ENCODE measurements at regions not wholly inside any gene's neighbourhood (a gene's known extent, or its start where the extent isn't known, plus 50 kb on each side); places are given as distances from the start of the nearest gene placed in this dataset.

DNA sequence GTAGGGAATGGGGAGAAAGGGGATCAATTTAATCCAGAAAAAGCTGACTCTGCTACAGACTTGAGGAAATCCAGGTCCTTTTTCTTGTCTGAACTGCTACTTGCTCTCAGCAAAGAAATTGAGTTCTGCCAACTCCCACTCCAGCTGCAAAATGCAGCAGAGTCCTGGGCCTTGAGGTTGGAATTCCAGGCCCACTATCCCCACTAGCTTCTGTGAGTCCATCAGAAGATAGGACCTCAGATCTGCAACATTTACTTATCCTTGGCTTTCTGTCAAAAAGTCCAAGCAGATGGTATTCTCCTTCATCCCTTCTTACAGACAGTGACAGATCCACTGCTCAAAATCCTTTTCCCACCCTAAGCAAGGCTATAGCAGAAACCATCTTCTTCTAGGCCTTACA is 219.2 kb downstream of the ARHGAP12 start:
- Histone ChIP-seq H3K27ac (no peak overlapping the region), H3K27me3 (no peaks in the 10 kb centered on the region), H3K9me3 (no peaks in the 10 kb centered on the region), H3K4me1 (peaks cover 5% of the 10 kb centered on the region), H3K9ac (ENCODE audit: low read depth in 2 of 2, low read length in 2 of 2) (no peak overlapping the region), H3K4me3 (no peak overlapping the region), H3K36me3 (no peaks in the 10 kb centered on the region)
- DNase-seq = no peak
- TF ChIP-seq, protein P1, sequence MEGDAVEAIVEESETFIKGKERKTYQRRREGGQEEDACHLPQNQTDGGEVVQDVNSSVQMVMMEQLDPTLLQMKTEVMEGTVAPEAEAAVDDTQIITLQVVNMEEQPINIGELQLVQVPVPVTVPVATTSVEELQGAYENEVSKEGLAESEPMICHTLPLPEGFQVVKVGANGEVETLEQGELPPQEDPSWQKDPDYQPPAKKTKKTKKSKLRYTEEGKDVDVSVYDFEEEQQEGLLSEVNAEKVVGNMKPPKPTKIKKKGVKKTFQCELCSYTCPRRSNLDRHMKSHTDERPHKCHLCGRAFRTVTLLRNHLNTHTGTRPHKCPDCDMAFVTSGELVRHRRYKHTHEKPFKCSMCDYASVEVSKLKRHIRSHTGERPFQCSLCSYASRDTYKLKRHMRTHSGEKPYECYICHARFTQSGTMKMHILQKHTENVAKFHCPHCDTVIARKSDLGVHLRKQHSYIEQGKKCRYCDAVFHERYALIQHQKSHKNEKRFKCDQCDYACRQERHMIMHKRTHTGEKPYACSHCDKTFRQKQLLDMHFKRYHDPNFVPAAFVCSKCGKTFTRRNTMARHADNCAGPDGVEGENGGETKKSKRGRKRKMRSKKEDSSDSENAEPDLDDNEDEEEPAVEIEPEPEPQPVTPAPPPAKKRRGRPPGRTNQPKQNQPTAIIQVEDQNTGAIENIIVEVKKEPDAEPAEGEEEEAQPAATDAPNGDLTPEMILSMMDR (IDR thresholded peaks at IDR 0.05) = no peak
- intact Hi-C loops (cut with DNase I) = no loop called here

DNA sequence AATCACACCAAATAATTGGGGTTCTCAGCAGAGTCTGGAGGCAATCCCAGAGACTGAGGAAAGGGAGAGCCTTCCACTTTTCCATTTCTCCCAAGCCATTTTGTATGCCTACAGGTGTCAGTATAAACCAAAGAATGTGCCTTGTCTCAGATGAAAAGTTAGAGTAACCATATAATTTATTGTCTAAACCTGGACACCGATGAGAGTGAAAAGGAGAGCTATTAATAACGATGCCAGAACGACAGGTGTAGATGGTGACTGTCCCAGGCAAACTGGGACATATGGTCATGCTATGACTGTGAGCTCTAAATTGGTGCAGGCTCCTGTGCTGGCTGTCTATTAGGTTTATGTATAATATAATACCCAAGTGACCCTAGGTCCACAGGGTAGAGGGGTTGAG is 219.6 kb downstream of the ARHGAP12 start:
- Histone ChIP-seq H3K4me1 (peaks cover 5% of the 10 kb centered on the region), H3K27ac (peak overlapping the region; percentile 42), H3K27me3 (no peaks in the 10 kb centered on the region), H3K36me3 (no peaks in the 10 kb centered on the region), H3K9me3 (no peaks in the 10 kb centered on the region), H3K9ac (ENCODE audit: low read depth in 2 of 2, low read length in 2 of 2) (no peak overlapping the region), H3K4me3 (no peak overlapping the region)
- TF ChIP-seq, protein P1 (IDR thresholded peaks at IDR 0.05) = no peak
- DNase-seq = no peak
- intact Hi-C loops (cut with DNase I) = no loop called here

DNA sequence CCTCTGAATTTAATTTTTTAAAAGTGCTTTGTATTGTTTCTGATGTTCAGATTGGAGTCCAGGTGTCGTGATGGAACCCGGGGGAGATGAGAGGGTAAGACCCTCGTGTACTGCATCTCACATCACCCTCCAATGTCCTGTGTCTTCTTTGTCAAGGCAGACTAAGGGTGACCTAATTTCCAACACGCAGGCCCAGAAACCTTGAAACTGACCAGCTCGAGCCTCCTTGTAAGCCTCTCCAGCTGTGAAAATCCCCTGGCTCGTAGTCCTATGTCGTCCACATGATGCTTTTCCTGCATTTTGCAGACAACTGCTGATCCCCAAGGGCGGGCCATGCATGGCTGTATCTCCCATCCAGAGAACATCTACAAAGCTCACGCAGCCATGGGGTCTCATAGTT is 220.2 kb downstream of the ARHGAP12 start:
- H3K9me3 ChIP-seq = no peaks in the 10 kb centered on the region
- intact Hi-C loops (cut with DNase I) = no loop called here
- peaks cover 5% of the 10 kb centered on the region for H3K4me1 ChIP-seq
- H3K27me3 ChIP-seq = no peaks in the 10 kb centered on the region
- peak overlapping the region; percentile 42 for H3K27ac ChIP-seq
- no peak overlapping the region for H3K9ac ChIP-seq (ENCODE audit: low read depth in 2 of 2, low read length in 2 of 2)
- TF ChIP-seq, protein P1 (IDR thresholded peaks at IDR 0.05) = no peak
- H3K36me3 ChIP-seq = no peaks in the 10 kb centered on the region
- no peak overlapping the region for H3K4me3 ChIP-seq
- no peak for DNase-seq

DNA sequence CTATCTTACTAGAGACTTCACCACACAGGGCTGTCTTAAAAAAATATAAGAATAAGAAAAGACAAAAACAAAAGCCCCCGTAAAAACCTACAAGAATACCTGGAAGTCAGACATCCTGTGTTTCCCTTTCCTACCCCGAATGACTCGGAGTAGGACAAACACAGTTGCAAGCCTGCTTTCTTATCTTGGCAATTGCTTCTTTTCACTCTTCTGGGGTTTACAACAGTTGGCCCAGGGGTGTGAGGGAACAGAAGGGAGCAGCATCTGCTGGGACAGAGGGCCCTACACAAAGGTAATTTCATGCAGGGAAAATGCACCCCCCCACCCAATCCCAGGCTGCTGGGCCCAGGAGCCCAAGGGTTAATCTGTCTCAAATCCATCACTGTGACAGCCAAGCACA is 220.6 kb downstream of the ARHGAP12 start:
- peak overlapping the region; percentile 42 for H3K27ac ChIP-seq
- H3K36me3 ChIP-seq = no peaks in the 10 kb centered on the region
- intact Hi-C loops (cut with DNase I) = no loop called here
- no peak overlapping the region for H3K9ac ChIP-seq (ENCODE audit: low read depth in 2 of 2, low read length in 2 of 2)
- TF ChIP-seq, protein P1 (IDR thresholded peaks at IDR 0.05) = no peak
- H3K9me3 ChIP-seq = no peaks in the 10 kb centered on the region
- DNase-seq = no peak
- H3K4me3 ChIP-seq = no peak overlapping the region
- peaks cover 5% of the 10 kb centered on the region for H3K4me1 ChIP-seq
- H3K27me3 ChIP-seq = no peaks in the 10 kb centered on the region

DNA sequence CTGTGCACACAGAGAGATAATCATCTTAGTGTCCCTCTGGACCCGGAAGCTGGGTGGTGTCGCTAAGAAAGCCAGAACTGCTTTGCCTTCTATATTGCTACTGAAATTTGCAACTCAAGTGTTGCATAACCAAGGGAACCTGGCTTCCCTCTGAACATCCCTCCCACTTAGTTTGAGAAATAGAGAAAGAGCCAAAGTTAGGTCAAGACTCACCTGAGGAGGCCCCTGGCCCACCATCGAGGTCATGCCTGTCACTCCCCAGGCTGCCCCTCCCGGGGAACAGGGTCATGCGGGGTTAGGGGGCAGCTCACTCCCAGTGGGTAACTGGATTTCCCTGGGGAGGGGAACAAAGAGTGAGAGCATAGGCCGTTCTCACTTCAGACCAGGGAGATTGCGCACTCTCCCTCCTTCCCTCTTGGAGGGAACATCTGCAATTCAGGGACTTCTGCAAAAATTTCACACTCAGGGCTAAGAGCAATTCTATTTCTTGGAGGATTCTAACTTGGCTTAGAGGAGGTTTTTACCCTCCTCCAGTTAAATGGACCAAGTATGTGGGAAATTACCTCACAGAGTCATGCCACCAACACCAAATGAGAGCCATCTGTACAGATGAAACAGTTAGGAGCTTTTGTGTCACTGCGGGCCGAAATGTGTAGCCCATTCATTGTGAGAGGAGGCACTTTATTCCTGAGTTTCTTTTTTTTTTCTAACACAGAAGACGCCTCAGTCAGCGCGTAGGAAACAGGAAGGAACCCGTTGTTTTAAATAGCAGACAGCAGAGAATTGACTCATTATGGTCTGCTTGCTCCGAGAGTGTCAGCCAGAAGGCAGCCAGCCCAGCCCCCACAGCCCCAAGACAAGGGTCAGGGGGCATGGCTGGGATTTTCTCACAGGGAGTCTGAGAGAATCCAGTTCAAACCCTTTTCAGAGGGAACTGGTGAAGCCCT is 221.3 kb downstream of the ARHGAP12 start:
- intact Hi-C loops (cut with DNase I) = no loop called here
- no peak overlapping the region for H3K4me3 ChIP-seq
- H3K27me3 ChIP-seq = no peaks in the 10 kb centered on the region
- DNase-seq = peak; percentile 43
- H3K9me3 ChIP-seq = no peaks in the 10 kb centered on the region
- TF ChIP-seq, protein P1 (IDR thresholded peaks at IDR 0.05) = no peak
- no peaks in the 10 kb centered on the region for H3K36me3 ChIP-seq
- peaks cover 5% of the 10 kb centered on the region for H3K4me1 ChIP-seq
- peak overlapping the region; percentile 22 to 30 for H3K9ac ChIP-seq (ENCODE audit: low read depth in 2 of 2, low read length in 2 of 2)
- H3K27ac ChIP-seq = peak overlapping the region; percentile 42

All from colonic mucosa (tissue), 4 donors.